ENCODE measurements at regions not wholly inside any gene's neighbourhood (a gene's known extent, or its start where the extent isn't known, plus 50 kb on each side); places are given as distances from the start of the nearest gene placed in this dataset.
"Not testable (repeated sequence)": the region's sequence is repeated elsewhere in the genome, so short reads cannot be mapped to it uniquely, and the experiment has no call there.

- no peak for DNase-seq (ENCODE audit: low spot score)
Observed at GRCh38 chr2:234406085-234406484, 90.8 kb downstream of the ARL4C start.

- DNase-seq (ENCODE audit: low spot score), result no peak
Observed at GRCh38 chr2:234405462-234405861, 91.4 kb downstream of the ARL4C start.

- no peak for DNase-seq (ENCODE audit: low spot score)
Observed at GRCh38 chr2:234404957-234405356, 91.9 kb downstream of the ARL4C start.

GRCh38 chr2:234403751-234404150 lies 93.1 kb downstream of the ARL4C start:
- no peak for DNase-seq (ENCODE audit: low spot score)

GRCh38 chr2:234403074-234403473 lies 93.8 kb downstream of the ARL4C start:
- DNase-seq (ENCODE audit: low spot score), result peak; percentile 89

GRCh38 chr2:234401426-234401825 lies 95.5 kb downstream of the ARL4C start:
- no peak for DNase-seq (ENCODE audit: low spot score)

- DNase-seq (ENCODE audit: low spot score), result peak; percentile 46
Observed at GRCh38 chr2:234399451-234400246, 97.2 kb downstream of the ARL4C start.

GRCh38 chr2:234398531-234398930 lies 98.3 kb downstream of the ARL4C start:
- DNase-seq (ENCODE audit: low spot score), result no peak

- no peak for DNase-seq (ENCODE audit: low spot score)
Observed at GRCh38 chr2:234395891-234396420, 100.9 kb downstream of the ARL4C start.

GRCh38 chr2:234394450-234394849 lies 102.4 kb downstream of the ARL4C start:
- no peak for DNase-seq (ENCODE audit: low spot score)

GRCh38 chr2:234393354-234393753 lies 103.5 kb downstream of the ARL4C start:
- no peak for DNase-seq (ENCODE audit: low spot score)

- no peak for DNase-seq (ENCODE audit: low spot score)
Observed at GRCh38 chr2:234392041-234392615, 104.8 kb downstream of the ARL4C start.

- DNase-seq (ENCODE audit: low spot score), result no peak
Observed at GRCh38 chr2:234391625-234392024, 105.3 kb downstream of the ARL4C start.

GRCh38 chr2:234389661-234390060 lies 107.2 kb downstream of the ARL4C start:
- not testable (repeated sequence) for DNase-seq (ENCODE audit: low spot score)

- peak; percentile 33 for DNase-seq (ENCODE audit: low spot score)
Observed at GRCh38 chr2:234388591-234388990, 108.3 kb downstream of the ARL4C start.

- no peak for DNase-seq (ENCODE audit: low spot score)
Observed at GRCh38 chr2:234386971-234387370, 109.9 kb downstream of the ARL4C start.

- no peak for DNase-seq (ENCODE audit: low spot score)
Observed at GRCh38 chr2:234382131-234382530, 114.8 kb downstream of the ARL4C start.

GRCh38 chr2:234378958-234379357 lies 117.9 kb downstream of the ARL4C start:
- DNase-seq (ENCODE audit: low spot score), result not testable (repeated sequence)

GRCh38 chr2:234378440-234378839 lies 118.4 kb downstream of the ARL4C start:
- peak; percentile 38 for DNase-seq (ENCODE audit: low spot score)

- DNase-seq (ENCODE audit: low spot score), result peak; percentile 83
Observed at GRCh38 chr2:234377761-234378391, 119.0 kb downstream of the ARL4C start.

- no peak for DNase-seq (ENCODE audit: low spot score)
Observed at GRCh38 chr2:234376229-234376628, 120.7 kb downstream of the ARL4C start.

- DNase-seq (ENCODE audit: low spot score), result no peak
Observed at GRCh38 chr2:234375176-234375880, 121.6 kb downstream of the ARL4C start.

Data from AG20443 (cell line).